Activated T-cell treated with anti-CD3 and anti-CD28 coated beads, Interleukin-2, amount 50 U/mL, for 4 hours (primary cell): ENCODE measurements at regions not wholly inside any gene's neighbourhood (a gene's known extent, or its start where the extent isn't known, plus 50 kb on each side); places are given as distances from the start of the nearest gene placed in this dataset.
A peak's percentile ranks its signal among the peaks of the same experiment; 100 is the strongest.

Experiments
- ATAC-seq, 2 donors: fragments of 200-7000 bp; cut with Tn5 transposase; one replicate each; pipeline ENCODE4 v1.10.0; 2021
- DNase-seq: peaks from one replicate; pipeline ENCODE4 v3.0.0-alpha.2; 2020
- H3K27me3 Mint-ChIP-seq: one replicate; pipeline ENCODE4 v1.8.0; 2021; ENCODE audit warnings: low read depth, mixed read lengths
- H3K36me3 Mint-ChIP-seq: one replicate; pipeline ENCODE4 v1.8.0; 2022; ENCODE audit warnings: mixed read lengths; ENCODE audit not compliant: insufficient read depth
- H3K4me1 Mint-ChIP-seq: one replicate; pipeline ENCODE4 v1.8.0; 2021; ENCODE audit warnings: low read depth, mixed read lengths
- H3K4me3 Mint-ChIP-seq: one replicate; pipeline ENCODE4 v1.8.0; 2021; ENCODE audit warnings: mild to moderate bottlenecking, moderate library complexity, mixed read lengths
- H3K9me3 Mint-ChIP-seq: one replicate; pipeline ENCODE4 v1.8.0; 2021; ENCODE audit warnings: mixed read lengths

DNA sequence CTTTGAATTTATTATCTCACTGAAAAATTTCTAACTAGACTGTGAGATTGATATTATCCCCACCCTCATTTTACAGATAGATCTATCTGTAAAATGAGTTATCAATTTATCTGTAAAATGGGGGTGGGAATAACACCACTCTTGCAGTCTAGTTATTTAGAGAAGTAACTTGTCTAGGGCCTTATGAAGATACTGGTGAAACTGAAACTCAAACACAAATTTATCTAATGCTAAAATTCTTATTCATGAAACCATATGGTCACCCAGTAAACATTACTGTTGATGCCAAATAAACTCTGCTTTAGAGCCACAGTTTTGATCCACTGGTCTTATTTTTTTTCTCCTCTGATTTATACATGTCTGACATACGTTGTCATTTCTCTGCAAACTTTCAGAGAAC, 52.1 kb upstream of the SMIM36 start:
- H3K27me3 Mint-ChIP-seq = peaks cover 10% of the 10 kb centered on the region
- DNase-seq (no peak), ATAC-seq (no peak)
- H3K4me3 Mint-ChIP-seq = no peak overlapping the region
- no peaks in the 10 kb centered on the region for H3K9me3 Mint-ChIP-seq
- H3K4me1 Mint-ChIP-seq = no peaks in the 10 kb centered on the region
- H3K36me3 Mint-ChIP-seq = no peaks in the 10 kb centered on the region

DNA sequence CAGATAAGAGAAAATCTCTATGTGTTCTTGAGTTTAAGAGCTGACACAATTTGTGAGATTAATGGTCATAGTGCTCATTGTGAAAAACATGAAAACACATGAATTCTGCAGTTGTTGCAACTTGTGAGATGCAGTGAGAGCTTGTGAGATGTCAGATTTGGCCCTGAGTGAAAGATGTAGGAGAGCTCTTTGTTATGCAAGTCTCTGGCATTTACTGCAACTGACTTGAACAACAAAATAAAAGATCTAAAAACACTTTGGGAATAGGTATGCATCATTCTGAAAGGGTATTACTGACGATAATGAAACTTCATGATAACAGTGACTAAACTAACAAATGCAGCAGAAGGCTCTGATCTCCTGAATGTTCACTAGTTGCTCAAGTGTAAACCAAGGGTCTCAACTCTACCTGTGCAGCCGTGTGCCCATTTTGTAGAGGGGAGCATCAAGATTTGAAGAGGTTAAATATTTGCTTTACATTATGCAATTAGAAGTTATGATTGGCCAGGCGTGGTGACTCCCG, 50.8 kb upstream of the SMIM36 start:
- peaks cover 12% of the 10 kb centered on the region for H3K27me3 Mint-ChIP-seq
- H3K9me3 Mint-ChIP-seq = no peaks in the 10 kb centered on the region
- DNase-seq (no peak), ATAC-seq (peak in 1 of 2 donors; percentile 35)
- H3K36me3 Mint-ChIP-seq = no peaks in the 10 kb centered on the region
- no peak overlapping the region for H3K4me3 Mint-ChIP-seq
- no peaks in the 10 kb centered on the region for H3K4me1 Mint-ChIP-seq

DNA sequence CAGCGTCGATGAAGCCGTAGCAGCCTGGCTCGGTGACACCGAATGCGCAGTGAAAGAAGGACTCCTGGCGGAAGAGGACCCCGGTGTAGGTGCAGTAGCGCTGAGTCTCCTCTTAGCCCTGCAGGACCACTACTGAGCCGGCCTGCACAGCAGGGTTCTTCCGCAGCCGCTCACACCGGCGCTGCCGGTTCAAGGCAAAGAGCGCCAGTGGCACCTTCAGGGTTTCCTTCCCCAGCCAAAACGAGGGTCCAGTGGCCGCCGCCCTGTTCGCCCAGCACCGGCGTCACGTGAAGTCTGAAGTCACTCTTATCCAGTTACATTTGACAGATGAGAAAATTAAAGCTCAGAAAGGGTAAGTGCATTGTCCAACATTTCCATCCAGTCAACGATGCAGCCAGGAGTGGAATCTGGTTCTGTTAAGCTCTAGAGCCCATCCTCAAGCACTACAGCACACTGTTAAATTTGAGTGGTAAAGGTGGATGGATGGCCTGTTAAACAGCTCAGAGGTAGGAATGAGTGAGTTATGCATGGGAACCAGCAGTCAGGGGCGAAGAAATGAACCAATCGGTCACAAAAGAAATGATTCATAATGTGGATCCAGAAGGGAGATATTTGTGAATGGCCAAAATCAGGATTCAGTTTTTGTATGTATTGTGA, 50.2 kb upstream of the SMIM36 start:
- DNase-seq (no peak), ATAC-seq (no peak)
- peaks cover 12% of the 10 kb centered on the region for H3K27me3 Mint-ChIP-seq
- H3K4me1 Mint-ChIP-seq = no peaks in the 10 kb centered on the region
- H3K36me3 Mint-ChIP-seq = no peaks in the 10 kb centered on the region
- H3K9me3 Mint-ChIP-seq = no peaks in the 10 kb centered on the region
- no peak overlapping the region for H3K4me3 Mint-ChIP-seq
